ENCODE measurements at regions not wholly inside any gene's neighbourhood (a gene's known extent, or its start where the extent isn't known, plus 50 kb on each side); places are given as distances from the start of the nearest gene placed in this dataset.

DNA sequence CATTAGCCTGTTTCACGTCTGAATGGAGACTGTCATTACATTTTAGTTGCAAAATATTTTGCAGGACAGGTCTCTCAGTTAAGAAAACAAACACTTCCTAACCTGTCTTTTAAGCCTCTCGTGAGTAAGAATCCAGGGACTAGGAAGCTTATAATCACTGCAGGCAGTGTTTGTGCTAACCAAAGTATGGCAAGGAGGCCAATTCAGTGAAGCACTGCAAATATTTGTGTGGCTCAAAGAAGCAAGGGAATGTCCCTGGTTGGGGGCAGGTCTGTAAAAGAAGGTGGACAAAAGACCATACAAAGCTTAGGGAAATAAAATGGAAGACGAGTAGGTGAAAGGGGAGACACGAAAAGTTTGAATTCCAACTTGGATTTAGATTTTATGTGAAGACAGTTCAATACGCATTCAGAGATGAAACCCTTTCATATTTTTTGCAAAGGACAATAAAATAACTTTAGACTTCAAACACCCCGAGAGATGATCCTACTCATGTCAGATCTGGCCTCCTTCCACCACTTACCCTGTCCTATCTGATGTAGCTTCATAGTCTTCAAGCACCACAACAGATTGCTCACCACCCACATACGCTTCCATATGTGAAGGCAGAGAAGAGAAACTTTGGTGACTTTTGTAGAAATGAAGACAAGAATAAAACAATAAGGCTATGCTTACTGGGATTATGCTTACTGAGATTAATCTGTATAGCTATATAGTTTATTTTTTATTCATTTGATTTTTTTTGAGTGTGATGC lies 240.9 kb downstream of the TUSC7 start:
- TF ChIP-seq, protein P1, sequence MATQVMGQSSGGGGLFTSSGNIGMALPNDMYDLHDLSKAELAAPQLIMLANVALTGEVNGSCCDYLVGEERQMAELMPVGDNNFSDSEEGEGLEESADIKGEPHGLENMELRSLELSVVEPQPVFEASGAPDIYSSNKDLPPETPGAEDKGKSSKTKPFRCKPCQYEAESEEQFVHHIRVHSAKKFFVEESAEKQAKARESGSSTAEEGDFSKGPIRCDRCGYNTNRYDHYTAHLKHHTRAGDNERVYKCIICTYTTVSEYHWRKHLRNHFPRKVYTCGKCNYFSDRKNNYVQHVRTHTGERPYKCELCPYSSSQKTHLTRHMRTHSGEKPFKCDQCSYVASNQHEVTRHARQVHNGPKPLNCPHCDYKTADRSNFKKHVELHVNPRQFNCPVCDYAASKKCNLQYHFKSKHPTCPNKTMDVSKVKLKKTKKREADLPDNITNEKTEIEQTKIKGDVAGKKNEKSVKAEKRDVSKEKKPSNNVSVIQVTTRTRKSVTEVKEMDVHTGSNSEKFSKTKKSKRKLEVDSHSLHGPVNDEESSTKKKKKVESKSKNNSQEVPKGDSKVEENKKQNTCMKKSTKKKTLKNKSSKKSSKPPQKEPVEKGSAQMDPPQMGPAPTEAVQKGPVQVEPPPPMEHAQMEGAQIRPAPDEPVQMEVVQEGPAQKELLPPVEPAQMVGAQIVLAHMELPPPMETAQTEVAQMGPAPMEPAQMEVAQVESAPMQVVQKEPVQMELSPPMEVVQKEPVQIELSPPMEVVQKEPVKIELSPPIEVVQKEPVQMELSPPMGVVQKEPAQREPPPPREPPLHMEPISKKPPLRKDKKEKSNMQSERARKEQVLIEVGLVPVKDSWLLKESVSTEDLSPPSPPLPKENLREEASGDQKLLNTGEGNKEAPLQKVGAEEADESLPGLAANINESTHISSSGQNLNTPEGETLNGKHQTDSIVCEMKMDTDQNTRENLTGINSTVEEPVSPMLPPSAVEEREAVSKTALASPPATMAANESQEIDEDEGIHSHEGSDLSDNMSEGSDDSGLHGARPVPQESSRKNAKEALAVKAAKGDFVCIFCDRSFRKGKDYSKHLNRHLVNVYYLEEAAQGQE (IDR thresholded peaks at IDR 0.05; ENCODE audit: insufficient read depth in 1 of 2, low read depth in 2 of 2, low read length in 2 of 2), result no peak
- TF ChIP-seq SIN3A (IDR thresholded peaks at IDR 0.05; ENCODE audit: borderline replicate concordance, insufficient read depth, low read length) (no peak), TAF1 (IDR thresholded peaks at IDR 0.05; ENCODE audit: borderline replicate concordance, insufficient read depth, low read length) (no peak), POLR2AphosphoS5 (IDR thresholded peaks at IDR 0.05; ENCODE audit: low read depth, low read length) (no peak), FOXP2 (optimal IDR thresholded peaks at IDR 0.05; ENCODE audit: borderline replicate concordance, extremely low read depth, extremely low read length, insufficient read depth) (no peak)

GRCh38 chr3:116951610-116952009 lies 242.0 kb downstream of the TUSC7 start:
- TF ChIP-seq FOXP2 (optimal IDR thresholded peaks at IDR 0.05; ENCODE audit: borderline replicate concordance, extremely low read depth, extremely low read length, insufficient read depth), result no peak
- TF ChIP-seq, protein P1 (IDR thresholded peaks at IDR 0.05; ENCODE audit: insufficient read depth in 1 of 2, low read depth in 2 of 2, low read length in 2 of 2), result no peak
- no peak for TF ChIP-seq TAF1 (IDR thresholded peaks at IDR 0.05; ENCODE audit: borderline replicate concordance, insufficient read depth, low read length)
- TF ChIP-seq POLR2AphosphoS5 (IDR thresholded peaks at IDR 0.05; ENCODE audit: low read depth, low read length), result no peak
- TF ChIP-seq SIN3A (IDR thresholded peaks at IDR 0.05; ENCODE audit: borderline replicate concordance, insufficient read depth, low read length), result no peak

GRCh38 chr3:116958291-116958690 lies 248.7 kb downstream of the TUSC7 start:
- TF ChIP-seq SIN3A (IDR thresholded peaks at IDR 0.05; ENCODE audit: borderline replicate concordance, insufficient read depth, low read length) (no peak), POLR2AphosphoS5 (IDR thresholded peaks at IDR 0.05; ENCODE audit: low read depth, low read length) (no peak), TAF1 (IDR thresholded peaks at IDR 0.05; ENCODE audit: borderline replicate concordance, insufficient read depth, low read length) (no peak), FOXP2 (optimal IDR thresholded peaks at IDR 0.05; ENCODE audit: borderline replicate concordance, extremely low read depth, extremely low read length, insufficient read depth) (no peak)
- TF ChIP-seq, protein P1 (IDR thresholded peaks at IDR 0.05; ENCODE audit: insufficient read depth in 1 of 2, low read depth in 2 of 2, low read length in 2 of 2), result no peak

DNA sequence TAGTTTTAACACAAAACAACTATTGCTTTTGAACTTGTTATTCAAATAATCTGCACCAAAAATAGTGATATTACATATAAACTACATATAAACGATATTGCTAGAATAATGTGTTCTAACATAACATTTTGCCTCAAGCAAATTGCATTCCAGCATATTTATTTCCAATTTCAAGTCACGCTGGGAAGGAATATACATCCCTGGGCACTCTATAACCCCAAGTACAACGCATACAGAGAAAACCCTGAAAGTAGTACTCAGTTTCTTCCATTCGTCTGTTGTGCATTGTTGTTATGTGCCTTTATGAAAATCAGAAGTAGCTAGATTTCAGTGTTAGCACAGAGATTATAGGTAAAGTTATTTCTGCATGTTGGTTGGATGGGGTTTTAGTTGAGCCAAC lies 251.5 kb downstream of the TUSC7 start:
- TF ChIP-seq SIN3A (IDR thresholded peaks at IDR 0.05; ENCODE audit: borderline replicate concordance, insufficient read depth, low read length) (no peak), POLR2AphosphoS5 (IDR thresholded peaks at IDR 0.05; ENCODE audit: low read depth, low read length) (no peak), FOXP2 (optimal IDR thresholded peaks at IDR 0.05; ENCODE audit: borderline replicate concordance, extremely low read depth, extremely low read length, insufficient read depth) (no peak), TAF1 (IDR thresholded peaks at IDR 0.05; ENCODE audit: borderline replicate concordance, insufficient read depth, low read length) (no peak)
- TF ChIP-seq, protein P1 (IDR thresholded peaks at IDR 0.05; ENCODE audit: insufficient read depth in 1 of 2, low read depth in 2 of 2, low read length in 2 of 2), result no peak

Measured in PFSK-1 (cell line).